ENCODE measurements at regions not wholly inside any gene's neighbourhood (a gene's known extent, or its start where the extent isn't known, plus 50 kb on each side); places are given as distances from the start of the nearest gene placed in this dataset.

DNA sequence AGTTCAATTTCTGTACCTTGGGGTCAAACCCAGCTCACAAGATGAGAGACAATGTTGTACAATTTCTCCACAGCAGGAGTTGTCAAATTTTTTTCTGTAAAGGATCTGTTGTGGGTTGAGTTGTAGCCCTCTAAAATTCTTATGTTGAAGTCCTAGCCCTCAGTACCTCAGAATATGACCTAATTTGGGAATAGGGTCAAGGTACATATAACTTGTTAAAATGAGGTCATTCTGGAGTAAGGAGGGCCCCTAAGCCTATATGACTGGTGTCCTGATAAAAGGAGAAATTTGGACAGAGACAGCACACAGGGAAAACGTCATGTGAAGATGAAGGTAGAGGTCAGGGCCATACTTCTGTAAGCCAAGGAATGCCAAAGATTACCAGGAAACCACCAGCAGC, 264.9 kb downstream of the TTC8 start:
- Histone ChIP-seq H3K9me3 (no peaks in the 10 kb centered on the region), H3K27ac (no peak overlapping the region), H3K27me3 (ENCODE audit: low read depth) (no peaks in the 10 kb centered on the region), H3K36me3 (no peaks in the 10 kb centered on the region), H3K4me3 (no peak overlapping the region), H3K4me1 (peaks cover 6% of the 10 kb centered on the region)
- no peak for DNase-seq
- TF ChIP-seq, protein P1, sequence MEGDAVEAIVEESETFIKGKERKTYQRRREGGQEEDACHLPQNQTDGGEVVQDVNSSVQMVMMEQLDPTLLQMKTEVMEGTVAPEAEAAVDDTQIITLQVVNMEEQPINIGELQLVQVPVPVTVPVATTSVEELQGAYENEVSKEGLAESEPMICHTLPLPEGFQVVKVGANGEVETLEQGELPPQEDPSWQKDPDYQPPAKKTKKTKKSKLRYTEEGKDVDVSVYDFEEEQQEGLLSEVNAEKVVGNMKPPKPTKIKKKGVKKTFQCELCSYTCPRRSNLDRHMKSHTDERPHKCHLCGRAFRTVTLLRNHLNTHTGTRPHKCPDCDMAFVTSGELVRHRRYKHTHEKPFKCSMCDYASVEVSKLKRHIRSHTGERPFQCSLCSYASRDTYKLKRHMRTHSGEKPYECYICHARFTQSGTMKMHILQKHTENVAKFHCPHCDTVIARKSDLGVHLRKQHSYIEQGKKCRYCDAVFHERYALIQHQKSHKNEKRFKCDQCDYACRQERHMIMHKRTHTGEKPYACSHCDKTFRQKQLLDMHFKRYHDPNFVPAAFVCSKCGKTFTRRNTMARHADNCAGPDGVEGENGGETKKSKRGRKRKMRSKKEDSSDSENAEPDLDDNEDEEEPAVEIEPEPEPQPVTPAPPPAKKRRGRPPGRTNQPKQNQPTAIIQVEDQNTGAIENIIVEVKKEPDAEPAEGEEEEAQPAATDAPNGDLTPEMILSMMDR (IDR thresholded peaks at IDR 0.05), result no peak
- no peak for ATAC-seq
- intact Hi-C loops (cut with DNase I), result no loop called here

DNA sequence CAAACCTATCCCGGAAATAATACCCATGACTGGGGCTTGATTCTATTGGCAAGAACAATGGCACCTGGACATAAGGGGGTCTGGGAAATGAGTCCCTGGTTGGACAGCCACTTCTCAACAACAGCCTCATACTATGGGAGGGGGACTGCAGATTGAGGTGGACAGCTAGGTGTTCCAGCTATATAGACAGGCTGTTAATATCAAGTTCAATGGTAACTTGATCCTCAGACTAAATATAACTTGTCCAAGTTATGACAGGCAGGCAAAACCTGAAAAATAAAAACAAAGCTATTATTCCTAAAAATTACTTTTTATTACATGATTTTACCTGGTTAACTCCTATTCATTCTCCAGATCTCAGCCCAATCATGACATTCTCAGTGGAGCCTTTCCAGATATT, 267.3 kb downstream of the TTC8 start:
- Histone ChIP-seq H3K4me1 (no peaks in the 10 kb centered on the region), H3K4me3 (no peak overlapping the region), H3K27ac (no peak overlapping the region), H3K27me3 (ENCODE audit: low read depth) (no peaks in the 10 kb centered on the region), H3K9me3 (no peaks in the 10 kb centered on the region), H3K36me3 (no peaks in the 10 kb centered on the region)
- ATAC-seq (no peak), DNase-seq (no peak)
- TF ChIP-seq, protein P1 (IDR thresholded peaks at IDR 0.05), result no peak
- intact Hi-C loops (cut with DNase I), result no loop called here

DNA sequence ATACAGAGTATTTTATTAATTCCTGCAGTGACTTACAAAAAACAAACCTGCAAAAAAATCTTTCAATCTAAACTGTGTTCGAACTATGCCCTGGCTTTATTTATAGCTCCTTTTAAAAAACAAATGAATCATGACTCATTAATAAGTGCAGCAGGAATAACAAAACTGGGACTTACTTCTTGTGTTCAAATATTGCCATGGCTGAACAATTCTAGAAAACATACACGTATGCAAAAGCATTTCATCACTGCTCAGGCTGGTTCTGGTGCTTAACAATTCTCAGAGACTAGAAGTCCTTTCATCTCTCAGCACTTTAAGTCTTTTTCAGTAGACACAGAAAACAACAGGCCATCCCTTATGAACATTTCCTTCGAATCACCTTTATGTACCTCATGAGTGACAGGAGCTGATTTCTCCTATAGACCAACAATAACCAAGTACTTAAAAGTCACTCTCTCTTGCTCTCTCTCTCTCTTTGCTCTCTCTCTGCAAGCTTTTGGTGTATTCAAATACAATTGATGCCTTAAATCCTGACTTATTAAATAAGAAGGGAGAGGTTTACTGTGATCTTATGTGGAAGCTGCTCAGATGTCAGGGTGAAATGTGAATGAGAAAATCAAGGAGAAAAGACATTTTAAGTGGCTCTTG, 268.8 kb downstream of the TTC8 start:
- Histone ChIP-seq H3K36me3 (no peaks in the 10 kb centered on the region), H3K9me3 (no peaks in the 10 kb centered on the region), H3K4me3 (no peak overlapping the region), H3K27ac (no peak overlapping the region), H3K4me1 (no peaks in the 10 kb centered on the region), H3K27me3 (ENCODE audit: low read depth) (no peaks in the 10 kb centered on the region)
- no peak for DNase-seq
- intact Hi-C loops (cut with DNase I), result no loop called here
- ATAC-seq, result no peak
- TF ChIP-seq, protein P1 (IDR thresholded peaks at IDR 0.05), result no peak

DNA sequence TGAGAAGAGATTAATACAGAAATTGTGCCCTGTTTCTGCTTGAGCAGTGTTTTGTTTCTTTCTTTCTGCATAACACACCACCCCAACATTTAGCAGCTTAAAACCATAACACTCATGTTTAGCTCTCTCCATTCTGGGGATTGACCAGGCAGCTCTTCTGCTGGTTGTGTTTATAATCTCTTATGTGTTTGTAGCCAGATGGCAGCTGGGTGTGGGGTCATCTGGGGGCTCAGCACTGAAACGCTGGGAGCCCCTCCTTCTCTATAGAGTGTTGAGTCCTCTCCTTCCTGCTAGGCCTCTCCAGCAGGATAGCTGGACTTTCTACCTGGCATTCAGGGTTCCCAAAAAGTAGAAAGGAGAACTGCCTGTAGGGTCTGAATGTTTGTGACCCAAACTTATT, 270.6 kb downstream of the TTC8 start:
- DNase-seq (no peak), ATAC-seq (no peak)
- Histone ChIP-seq H3K4me3 (no peak overlapping the region), H3K36me3 (no peaks in the 10 kb centered on the region), H3K4me1 (no peaks in the 10 kb centered on the region), H3K9me3 (peaks cover 2% of the 10 kb centered on the region), H3K27me3 (ENCODE audit: low read depth) (no peaks in the 10 kb centered on the region), H3K27ac (no peak overlapping the region)
- intact Hi-C loops (cut with DNase I), result loop anchor here (5.0 kb wide), 1 partner anchor 782 kb away; no protein-coding TSS in a partner anchor
- TF ChIP-seq, protein P1 (IDR thresholded peaks at IDR 0.05), result no peak

DNA sequence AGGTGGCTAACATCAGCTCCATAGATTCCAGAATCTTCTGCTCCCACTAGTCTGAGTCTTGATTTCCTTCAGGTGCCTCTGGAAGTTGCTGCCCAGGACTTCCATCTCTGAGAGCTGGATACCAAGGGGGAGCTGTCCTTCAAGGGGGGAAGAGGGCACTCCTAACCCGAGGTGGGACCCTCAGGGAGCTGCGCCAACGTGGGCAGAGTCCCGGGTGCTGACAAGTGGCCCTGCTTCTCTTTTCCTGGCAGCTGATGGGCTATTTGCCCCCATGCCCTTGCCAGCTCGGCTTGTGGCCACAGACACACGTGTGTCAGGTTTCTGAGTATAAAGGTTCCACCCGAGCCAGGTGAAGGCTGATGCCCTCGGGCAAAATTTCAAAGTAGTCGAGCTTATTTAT, 272.5 kb downstream of the TTC8 start:
- no peak for DNase-seq
- no peak overlapping the region for H3K4me3 ChIP-seq
- H3K27ac ChIP-seq, result no peak overlapping the region
- H3K4me1 ChIP-seq, result no peaks in the 10 kb centered on the region
- H3K9me3 ChIP-seq, result peaks cover 4% of the 10 kb centered on the region
- H3K27me3 ChIP-seq (ENCODE audit: low read depth), result no peaks in the 10 kb centered on the region
- TF ChIP-seq, protein P1 (IDR thresholded peaks at IDR 0.05), result no peak
- ATAC-seq, result no peak
- intact Hi-C loops (cut with DNase I), result loop anchor here (5.0 kb wide), 1 partner anchor 780 kb away; no protein-coding TSS in a partner anchor
- no peaks in the 10 kb centered on the region for H3K36me3 ChIP-seq

All from lower lobe of right lung (tissue), 2 donors.